GM19463 (cell line): ENCODE measurements at regions not wholly inside any gene's neighbourhood (a gene's known extent, or its start where the extent isn't known, plus 50 kb on each side); places are given as distances from the start of the nearest gene placed in this dataset.

ENCODE experiments used
- ATAC-seq: cut with Tn5 transposase; IDR thresholded peaks from one replicate; pipeline ENCODE4 v1.9.1; 2021; ENCODE audit warnings: mild to moderate bottlenecking, moderate library complexity; ENCODE audit not compliant: unreplicated experiment

DNA sequence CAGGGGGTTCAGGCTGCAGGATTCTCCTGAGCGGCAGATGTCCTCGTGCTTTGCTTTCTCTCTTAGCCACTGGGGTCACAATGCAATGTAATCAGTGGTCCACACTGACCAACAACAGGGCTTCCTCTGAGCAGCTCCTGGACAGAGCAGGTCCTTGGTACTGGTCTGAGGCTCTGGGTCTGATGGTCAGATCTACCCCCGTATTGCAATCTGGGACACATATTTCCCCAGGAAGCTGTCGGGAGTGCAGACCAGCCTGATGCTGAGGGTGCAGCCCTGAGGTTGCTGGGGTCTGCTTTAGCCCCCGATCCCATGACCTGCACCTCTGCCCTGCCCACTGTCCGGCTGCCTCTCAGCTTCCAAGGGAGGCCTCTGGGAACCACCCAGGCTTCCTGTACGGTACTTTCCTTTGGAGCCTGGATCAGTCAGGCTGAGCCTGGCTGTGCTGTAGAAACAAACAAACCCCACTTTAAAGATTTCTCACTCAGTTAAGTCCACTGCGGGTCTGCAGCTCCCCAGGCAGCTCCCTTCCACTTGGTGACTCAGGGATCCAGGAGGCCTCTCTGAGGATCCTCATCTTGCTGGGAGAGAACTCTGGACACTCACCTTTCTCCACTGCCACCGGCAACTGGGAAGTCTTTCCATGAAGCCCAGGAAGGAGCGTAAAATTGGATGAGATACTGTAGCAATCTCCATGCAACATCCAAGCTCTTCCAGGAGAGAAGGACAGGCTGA lies 1046.6 kb downstream of the TBC1D22A start:
- ATAC-seq: no peak

DNA sequence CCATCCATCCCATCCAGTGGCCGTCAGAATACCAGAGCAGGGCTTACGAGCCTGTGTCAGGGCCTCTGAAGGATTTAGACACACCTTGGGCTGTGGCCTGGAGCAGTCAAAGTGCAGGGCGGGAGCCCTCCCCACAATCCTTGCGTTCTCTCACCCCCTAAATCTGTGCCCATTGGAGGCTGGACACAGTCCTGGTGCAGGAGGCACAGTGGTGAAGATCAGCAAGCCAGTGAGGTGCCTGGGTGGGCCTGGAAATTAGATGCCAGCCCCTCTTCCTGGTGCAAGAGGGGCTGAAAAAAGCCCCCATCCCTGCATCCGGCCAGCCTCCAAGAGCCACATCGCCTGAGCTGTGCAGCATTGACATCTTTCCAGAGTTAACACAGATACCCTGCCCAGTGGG lies 1045.8 kb downstream of the TBC1D22A start:
- no peak for ATAC-seq

DNA sequence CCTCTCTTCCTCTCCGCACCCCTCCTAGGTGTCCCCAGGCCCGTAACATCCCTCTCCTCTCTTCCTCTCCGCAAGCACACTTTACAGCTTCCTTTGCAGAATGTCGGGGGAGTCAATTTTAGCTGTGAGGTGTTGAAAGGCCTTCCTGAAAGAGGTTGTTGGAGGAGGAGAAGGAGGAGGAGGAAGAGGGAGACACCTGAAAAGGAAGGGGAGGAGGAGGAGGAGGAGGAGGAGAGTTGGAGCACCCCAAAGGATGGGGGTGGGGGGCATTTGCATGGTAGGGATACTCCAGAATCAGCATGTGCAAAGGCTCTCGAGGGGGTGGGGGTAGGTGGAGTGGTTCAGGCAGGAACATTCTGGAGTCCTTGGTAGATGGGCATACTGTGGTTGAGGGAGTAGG lies 1045.1 kb downstream of the TBC1D22A start:
- ATAC-seq: no peak

DNA sequence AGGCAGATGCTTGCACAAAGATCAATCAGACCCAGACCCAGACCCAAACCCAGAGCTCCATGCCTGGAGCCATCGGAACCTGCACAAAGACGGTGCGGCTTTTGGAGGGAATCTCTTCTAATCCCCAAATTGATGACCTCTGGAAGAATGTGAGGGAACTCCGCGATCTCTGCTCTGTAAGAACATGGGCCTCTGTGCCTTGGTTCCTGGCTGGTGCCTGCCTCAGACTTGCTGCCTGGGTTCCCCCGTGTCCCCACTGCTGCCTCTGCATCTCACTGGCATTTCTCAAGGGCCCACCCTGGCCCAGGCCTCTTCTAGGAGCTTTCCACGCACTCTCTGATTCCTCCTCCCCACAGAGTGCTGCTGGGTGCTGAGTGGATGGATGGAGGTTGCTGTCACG lies 1044.4 kb downstream of the TBC1D22A start:
- ATAC-seq: no peak

DNA sequence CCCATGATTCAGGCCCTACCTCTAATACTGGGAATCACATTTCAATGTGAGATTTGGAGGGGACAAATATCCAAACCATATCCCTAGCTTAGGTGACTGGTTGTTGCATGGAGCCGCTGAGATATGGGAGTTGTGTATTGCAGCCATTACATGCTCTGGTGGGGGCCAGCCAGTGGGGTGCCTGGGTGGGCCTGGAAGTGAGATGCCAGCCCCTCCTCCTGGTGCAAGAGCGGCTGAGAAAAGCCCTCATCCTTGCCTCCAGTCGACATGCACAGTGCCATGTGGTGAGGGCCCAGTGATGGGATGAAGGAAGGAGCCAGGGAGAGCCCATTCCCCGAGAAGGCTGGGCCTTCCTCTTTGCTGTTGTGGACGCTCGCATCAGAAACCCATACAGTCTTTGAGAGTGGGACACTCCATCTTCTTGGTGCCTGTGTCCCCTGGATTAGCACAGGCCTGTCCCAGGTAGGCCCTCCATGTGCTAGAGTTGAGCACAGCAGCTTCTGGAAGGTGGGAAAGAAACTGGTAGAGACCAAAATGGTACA lies 1043.0 kb downstream of the TBC1D22A start:
- no peak for ATAC-seq

DNA sequence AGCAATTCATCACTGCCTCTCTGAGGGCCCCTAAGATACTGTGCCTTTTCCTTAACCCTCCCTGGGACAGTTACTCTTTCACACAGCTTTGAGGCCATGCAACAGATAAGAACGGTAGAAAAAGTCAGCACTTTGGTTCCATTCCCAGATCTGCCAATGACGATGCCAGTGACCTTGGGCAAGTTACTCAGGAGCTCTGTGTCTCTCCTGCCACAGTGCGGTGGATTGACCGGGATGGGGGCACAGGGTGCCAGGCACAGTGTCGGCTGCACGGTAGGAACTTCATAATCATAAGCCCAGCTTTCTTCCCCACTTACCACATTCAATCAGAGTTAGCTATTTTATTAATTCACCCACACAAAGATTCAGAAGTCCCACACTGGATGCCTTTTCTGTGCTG lies 1041.8 kb downstream of the TBC1D22A start:
- no peak for ATAC-seq

DNA sequence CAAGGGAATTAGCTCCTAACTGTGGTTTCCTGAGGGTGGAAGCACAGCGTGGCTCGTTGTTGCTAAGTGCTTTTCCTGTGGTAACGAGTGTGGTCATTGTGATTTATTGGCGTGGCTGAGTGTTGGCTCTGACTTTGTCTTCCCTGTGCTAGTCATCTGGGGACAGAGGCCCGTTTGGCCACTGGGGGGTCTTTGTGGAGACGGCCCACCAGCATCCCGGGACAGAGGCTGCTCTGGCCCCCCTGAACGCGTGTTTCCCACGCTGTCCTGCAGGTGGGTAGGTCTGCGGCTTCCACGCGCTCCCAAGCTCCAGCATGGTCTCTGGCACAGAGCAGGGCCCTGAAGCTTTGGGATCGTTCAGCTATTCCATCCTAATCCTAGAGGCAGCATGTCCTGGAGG lies 1040.0 kb downstream of the TBC1D22A start:
- ATAC-seq: no peak

DNA sequence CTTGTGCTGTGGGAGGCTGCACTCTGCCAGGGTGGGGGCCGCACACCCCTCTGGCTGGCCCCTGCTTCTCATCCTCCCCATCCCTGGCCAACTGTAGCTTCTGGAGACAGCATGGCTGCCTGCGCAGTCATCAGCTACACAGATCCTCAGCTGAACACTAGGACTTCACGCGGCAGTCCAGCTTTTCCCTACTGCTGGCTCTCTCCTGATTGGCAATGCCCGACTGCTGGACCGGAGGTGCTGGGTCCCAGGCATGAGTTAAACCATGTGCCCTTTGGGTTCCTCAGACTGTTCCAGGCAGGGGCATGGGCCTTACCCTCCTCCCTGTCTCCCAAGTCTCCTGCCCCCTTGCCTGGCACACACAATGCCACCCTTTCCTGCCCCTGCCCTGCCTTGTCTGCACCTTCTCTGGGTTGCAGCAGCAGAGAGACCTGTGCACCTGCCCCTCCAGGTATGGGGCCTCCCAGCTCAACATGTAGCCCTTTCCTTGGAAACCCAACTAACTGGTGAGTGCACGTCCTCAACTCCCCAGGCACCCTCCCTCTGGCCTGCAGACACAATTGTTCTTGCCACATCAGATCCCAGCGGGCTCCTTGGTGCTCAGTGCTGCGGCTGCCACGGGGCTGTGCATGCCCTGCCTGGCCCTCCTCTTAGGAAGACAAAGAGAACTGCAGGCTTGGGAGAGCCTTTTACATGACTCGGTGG lies 1039.2 kb downstream of the TBC1D22A start:
- no peak for ATAC-seq

DNA sequence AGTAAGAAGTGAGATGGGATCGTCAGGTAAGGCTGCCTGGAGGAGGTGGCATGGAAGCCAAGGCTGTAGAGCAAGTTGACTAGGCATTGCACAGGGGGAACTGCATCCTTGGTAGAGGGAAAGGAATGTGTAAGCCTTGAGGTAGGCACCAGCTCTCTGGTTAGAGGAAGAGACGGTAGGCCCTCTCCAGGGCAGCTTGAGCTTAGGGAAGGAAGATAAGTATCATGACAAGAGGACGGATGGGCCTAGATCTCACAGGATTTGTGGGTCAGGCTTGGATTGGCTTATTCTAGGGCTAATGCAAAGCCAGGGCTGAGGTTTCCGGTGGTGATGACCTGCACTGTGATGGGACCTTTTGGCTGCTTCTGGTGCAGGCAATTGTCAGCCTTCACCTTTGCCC lies 1035.8 kb downstream of the TBC1D22A start:
- no peak for ATAC-seq

DNA sequence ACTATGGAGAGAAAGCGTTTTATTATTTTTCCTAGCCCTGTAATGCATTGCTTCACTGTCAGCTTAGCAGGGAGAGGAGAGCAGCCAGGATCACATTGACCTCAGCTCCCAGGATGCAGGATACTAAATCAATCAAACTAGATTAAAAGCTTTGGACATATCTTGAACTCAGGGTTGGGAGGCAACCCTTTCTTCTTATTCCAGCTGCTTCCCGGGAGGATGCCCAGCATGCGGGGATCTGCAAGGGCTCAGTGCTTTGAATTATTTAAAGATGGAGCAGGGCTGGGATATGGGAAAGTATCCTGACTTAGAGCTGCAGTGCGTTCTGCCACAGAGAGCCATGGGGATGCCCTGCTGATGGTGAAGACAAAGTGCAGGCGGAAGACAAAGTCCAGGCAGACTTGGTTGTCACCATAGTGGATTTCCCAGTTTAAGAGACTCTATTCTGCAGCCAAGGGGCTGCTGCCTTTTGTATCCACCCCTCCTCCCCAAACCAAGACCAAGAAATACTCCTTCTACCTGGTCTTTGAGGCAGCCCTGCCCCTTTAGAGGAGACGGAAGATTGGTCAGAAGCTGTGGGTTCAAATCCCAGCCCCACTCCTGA lies 1035.0 kb downstream of the TBC1D22A start:
- ATAC-seq: no peak

DNA sequence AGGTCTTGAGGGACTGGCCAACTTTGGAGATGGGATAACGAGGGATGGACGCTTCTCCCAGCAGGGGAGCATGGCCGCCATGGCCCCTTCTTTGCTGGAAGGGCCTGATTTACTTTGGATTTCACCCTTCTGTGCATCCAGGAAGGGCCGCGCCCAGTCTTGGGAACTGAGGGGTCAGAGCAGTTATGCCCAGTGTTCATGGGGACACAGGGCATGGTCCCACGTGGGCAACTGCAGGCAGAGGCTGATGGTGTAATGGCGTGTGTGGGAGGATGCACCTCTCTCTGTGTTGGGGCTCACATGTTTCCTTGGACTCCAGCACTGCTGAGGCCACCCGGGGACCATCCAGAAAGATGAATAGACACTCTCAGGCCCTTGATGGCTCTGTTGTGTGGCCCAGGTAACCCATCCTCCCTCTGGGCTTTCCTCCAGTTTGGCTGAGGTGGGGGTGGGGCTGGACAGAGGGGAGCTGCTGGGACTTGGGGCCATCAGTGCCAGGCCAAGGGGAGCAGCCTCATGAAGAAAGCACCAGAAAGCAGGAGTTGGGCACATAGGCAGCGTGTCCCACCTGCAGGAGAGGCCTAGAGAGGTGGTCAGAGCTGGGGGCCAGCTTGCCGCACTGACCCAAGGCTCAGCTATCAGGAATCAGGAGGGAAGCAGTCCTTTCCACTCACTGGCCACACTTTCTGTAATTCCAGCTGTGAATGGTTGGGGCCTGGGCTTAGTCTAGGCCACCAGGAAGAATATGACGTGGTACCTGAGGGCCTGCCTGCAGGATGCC lies 1033.9 kb downstream of the TBC1D22A start:
- no peak for ATAC-seq

DNA sequence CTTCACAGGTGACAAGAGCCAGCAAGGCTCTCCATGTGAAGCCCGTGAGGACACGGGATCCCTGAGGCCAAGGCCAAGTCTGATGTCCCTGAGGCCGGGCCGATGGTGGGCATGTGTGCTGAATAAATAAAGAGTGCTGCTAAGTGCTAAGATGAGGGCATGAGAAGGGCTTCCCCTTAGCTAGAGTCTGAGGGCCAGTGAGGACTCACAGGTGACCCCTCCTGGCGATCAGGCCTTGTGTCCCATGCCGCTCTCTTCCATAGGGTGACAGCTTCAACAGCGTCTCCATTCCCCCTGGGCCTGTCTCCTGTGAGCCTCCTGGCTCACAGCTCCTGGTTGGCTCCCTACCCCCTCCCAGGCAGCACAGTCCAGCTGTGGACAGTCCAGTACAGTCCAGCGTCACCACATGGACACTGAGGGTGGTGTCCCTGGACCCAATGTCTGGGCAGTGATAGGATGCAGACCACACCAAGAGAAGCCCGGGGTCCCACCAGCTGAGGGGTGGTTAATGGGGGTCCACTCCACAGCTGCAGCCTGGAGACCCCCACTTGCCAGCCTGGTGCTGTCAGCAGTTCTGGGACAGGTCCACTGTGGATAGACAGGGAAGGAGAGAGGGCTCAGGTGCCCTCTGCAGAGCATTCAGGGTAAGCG lies 1033.2 kb downstream of the TBC1D22A start:
- ATAC-seq: no peak

DNA sequence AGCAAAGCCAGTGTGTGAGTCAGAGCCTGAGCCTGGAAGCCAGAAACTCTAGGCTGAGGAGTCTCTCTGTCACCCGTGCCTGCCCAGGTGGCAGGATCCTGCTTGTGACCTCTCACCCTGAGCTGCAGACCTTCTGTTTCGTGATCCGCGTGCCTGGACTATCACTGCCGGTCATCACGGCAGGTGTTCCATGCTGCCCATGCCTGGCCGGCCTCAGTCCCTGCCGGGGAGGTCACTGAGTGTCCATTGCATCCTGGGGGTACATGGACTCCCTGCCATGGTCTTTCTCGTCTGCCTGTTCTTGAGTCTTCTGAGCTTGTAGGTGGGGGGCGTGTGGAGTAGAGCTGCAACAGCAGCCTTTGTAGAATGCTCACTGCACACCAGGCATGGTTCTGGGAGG lies 1032.4 kb downstream of the TBC1D22A start:
- ATAC-seq: no peak

DNA sequence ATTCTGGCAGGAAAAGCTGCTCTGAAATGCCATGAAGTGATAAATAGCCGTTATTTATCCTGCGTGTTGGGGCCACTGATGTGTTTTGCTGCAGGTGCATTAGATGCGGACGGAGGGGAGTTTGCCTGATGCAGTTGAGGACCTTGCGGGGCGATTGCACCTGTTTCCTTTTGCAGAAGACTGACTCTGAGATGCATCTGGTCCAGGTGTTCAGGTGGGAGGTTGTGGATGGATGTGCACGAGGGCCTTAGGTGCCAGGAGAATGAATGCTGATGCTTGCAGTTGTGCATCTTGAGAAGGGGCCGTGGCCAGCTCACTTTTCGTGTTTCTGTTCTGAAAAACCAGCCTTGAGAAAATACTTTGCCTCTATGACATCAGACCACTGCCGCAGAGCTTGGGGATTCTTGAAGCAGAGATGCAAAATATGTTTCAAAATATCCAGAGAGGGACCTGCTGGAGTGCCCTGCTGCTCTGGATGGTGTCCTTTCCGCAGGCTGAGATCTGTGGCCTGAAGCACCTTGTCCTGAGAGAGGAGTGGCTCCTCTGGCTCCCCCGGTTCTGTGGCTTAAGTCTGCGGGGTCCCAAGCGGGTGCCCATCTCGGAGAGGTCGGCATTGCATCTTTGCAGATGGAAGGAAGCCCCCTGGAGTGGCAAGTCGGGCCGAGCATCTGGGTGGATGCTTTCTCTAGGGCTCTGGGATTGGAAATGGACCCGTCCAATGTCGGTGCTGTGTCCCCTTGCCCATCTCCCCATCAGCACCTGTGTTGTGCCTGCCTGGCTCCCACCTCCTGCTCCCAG lies 1031.1 kb downstream of the TBC1D22A start:
- ATAC-seq: no peak

DNA sequence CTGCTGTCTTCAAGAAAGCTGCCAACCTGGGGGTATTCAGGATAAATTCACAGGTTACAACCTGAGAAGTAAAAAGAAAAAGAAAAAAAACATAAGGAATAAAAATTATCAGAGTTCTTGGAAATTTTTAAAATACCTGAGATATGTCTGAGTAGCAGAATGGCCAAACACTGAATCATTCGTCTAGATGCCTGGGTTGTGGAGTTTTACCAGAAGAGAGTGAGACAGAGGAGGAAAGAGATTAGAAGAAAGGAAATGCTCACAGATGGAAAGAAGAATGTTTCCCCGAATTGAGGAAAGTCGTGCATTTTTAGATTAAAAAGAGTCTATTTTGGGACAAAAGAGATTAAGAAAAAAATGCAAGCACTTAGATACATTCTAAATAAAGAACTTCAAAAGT lies 1026.7 kb downstream of the TBC1D22A start:
- no peak for ATAC-seq

DNA sequence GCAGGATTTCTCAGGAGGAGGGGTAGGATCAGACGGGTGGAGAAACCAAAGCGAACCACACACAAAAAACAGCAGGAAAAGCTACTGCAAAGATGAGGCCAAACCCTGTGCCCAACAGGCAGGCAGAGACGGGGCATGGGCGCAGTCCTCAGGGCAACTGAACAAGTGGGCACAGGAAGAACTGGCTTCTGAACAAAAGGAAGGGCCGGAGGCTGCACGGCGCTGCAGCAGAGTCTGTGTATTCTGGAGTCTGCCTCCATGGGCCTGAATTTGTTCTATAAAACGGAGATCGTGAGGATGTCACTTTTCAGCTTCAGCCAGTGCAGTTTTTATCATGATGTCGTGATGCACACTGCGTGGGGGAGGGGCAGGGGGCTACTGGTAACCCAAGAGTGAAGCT lies 1026.0 kb downstream of the TBC1D22A start:
- no peak for ATAC-seq

DNA sequence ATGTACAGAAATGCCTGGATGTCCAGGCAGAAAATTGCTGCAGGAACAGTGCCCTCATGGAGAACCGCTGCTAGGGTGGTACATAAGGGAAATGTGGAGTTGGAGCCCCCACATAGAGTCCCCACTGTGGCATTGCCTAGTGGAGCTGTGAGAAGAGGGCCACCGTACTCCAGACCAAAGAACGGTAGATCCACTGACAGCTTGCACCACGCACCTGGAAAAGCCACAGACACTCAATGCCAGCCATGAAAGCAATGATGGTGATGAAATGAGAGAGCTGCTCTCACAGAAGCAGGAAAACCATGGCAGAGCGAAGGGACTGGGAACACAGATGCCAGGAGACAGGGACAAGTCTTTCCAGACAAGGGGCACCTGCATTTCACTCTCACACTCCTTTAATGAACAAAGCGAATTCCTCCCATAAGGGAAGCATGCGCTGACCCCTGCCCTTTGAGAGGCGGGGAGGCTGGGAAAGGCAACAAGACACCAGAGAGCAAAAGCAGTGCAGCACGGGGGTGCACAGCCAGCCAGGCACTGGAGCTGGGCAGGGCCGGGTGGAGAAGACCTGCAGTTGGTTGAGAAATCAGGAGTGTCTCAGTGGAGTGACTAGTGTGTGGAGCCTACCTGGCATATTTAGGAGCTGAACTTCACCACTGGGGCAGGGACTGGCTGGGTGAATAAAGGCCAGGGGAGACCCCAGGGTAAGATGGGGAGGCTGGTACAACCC lies 1025.2 kb downstream of the TBC1D22A start:
- no peak for ATAC-seq

DNA sequence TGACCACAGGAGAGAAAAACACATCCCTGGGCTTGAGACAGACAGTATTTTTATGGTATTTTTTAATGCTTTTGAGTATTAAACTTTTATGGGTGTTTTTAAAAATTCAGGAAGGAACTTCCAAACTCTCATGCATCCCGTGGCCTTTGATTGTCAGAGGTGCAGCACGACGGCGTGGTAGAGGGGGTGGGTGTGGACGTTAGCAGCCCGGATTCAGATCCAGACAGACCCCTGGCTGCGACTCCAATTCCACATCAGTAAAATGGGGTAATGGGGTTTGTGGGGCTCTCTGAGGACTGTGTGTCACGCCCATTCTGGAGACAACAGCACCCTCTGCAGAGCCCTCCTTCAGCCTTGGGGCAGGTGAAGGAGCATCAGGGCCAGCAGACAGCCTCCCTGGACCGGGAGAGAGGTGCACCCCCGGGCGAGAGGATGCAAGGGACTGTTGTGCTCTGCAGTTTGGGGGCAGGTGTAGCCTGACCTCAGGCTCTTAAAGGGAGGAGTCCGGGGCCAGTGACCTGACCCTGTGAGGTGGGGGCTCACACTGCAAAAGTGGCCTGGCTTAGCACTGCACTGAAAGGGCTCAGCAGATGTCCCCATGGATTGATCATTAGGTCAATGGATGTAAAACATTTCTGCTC lies 1024.3 kb downstream of the TBC1D22A start:
- no peak for ATAC-seq

DNA sequence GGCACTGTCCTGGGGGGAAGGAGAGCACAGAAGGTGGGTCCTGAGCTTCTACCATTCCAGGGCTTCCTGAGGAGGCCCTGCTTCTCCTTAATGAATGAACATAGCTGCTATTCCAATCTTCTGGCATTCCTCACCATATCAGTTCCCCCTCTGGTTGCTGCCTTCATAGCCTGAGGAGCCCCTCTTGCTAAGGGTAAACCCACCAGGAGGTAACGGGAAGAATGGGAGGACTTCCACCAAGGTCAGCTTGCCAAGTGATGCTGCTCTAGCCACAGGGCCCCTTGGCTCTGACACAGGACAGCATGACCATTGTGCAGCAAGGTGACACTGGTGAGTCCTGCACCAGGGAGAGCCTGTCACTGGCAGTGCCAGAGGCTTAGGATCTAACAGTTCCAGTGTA lies 1022.5 kb downstream of the TBC1D22A start:
- ATAC-seq: no peak
